Panc1 (cell line): ENCODE measurements at regions not wholly inside any gene's neighbourhood (a gene's known extent, or its start where the extent isn't known, plus 50 kb on each side); places are given as distances from the start of the nearest gene placed in this dataset.

Experiments used
- ATAC-seq: fragments of 200-7000 bp; cut with Tn5 transposase; 2 replicates; pipeline ENCODE4 v1.9.1; 2020; ENCODE audit warnings: mild to moderate bottlenecking, moderate library complexity
- BruUV-seq: library from RNA; stranded (reverse); fragments of 400-500 nt; replicated peaks from 2 replicates; lab custom pipeline; 2021; lab: Mats Ljungman, UMichigan
- CTCF ChIA-PET: fragments of 300-600 bp; sonication (Branson Sonifier 250); formaldehyde crosslinking; loops from one replicate; lab custom pipeline; 2022; ENCODE audit warnings: antibody characterized with exemption; lab: Charles Lee
- POLR2A ChIA-PET: fragments of 300-600 bp; sonication (Branson Sonifier 250); formaldehyde crosslinking; loops from one replicate; lab custom pipeline; 2022; ENCODE audit warnings: antibody characterized with exemption; lab: Charles Lee
- DNase-seq: peaks from one replicate; pipeline ENCODE4 v3.0.0-alpha.2; 2010; ENCODE audit warnings: low read depth, low spot score
- H3K27ac ChIP-seq: 2 replicates; pipeline ENCODE4 v1.5.1; 2011; ENCODE audit warnings: mild to moderate bottlenecking, low read length, inconsistent platforms
- H3K27me3 ChIP-seq: fragments of 200-500 bp; sonication (Bioruptor generic); 2 replicates; pipeline ENCODE4 v1.6.0; 2014; ENCODE audit warnings: low read length, inconsistent platforms; ENCODE audit not compliant: control insufficient read depth, insufficient read depth
- H3K36me3 ChIP-seq: fragments of 200-500 bp; sonication (Bioruptor generic); 2 replicates; pipeline ENCODE4 v1.5.1; 2014; ENCODE audit warnings: inconsistent platforms, mild to moderate bottlenecking, low read length, moderate library complexity; ENCODE audit not compliant: control insufficient read depth, insufficient read depth
- H3K4me1 ChIP-seq: 2 replicates; pipeline ENCODE4 v1.5.1; 2011; ENCODE audit warnings: inconsistent platforms, mild to moderate bottlenecking, low read length, moderate library complexity; ENCODE audit not compliant: control insufficient read depth, insufficient read depth
- H3K4me3 ChIP-seq, 2 experiments: 2 replicates each; pipeline ENCODE4 v1.5.1; 2011 to 2012; ENCODE audit warnings: low read depth in 2 of 2, low read length in 2 of 2, mild to moderate bottlenecking in 2 of 2, inconsistent platforms in 1 of 2, moderate library complexity in 1 of 2
- H3K9me3 ChIP-seq: fragments of 200-500 bp; sonication (Bioruptor generic); 2 replicates; pipeline ENCODE4 v1.5.1; 2014; ENCODE audit warnings: low read depth, mild to moderate bottlenecking, inconsistent platforms, low read length, moderate library complexity; ENCODE audit not compliant: control insufficient read depth, insufficient read depth
- POLR2AphosphoS5 ChIP-seq: IDR thresholded peaks from 2 replicates; pipeline ENCODE4 v1.6.1; 2012; ENCODE audit warnings: mild to moderate bottlenecking, low read depth, low read length, moderate library complexity
- REST ChIP-seq, 2 experiments: IDR thresholded peaks; 2 replicates each; pipeline ENCODE4 v1.6.1; 2011 to 2012; ENCODE audit warnings: low read depth in 2 of 2, control low read depth in 1 of 2, low read length in 1 of 2, mild to moderate bottlenecking in 1 of 2, moderate library complexity in 1 of 2; ENCODE audit not compliant: insufficient read depth in 1 of 2
- SIN3A ChIP-seq: IDR thresholded peaks from 2 replicates; pipeline ENCODE4 v1.6.1; 2012; ENCODE audit warnings: low read depth, mild to moderate bottlenecking, low read length, moderate library complexity, borderline replicate concordance; ENCODE audit not compliant: insufficient read depth
- TCF7L2 ChIP-seq: IDR thresholded peaks from 2 replicates; pipeline ENCODE4 v1.6.1; 2011; ENCODE audit warnings: mild to moderate bottlenecking, low read depth, low read length, inconsistent platforms
- in situ Hi-C: cut with HindIII; loops from 2 replicates; pipeline ENCODE4 v1.10.0; 2016; ENCODE audit warnings: low sequenced_read_pairs, low pct_unique_long_range_greater_than_20kb
- intact Hi-C: fragments of 100-400 bp; cut with micrococcal nuclease; formaldehyde crosslinking; loops from one replicate; pipeline ENCODE4 v1.10.0; 2022; ENCODE audit not compliant: unreplicated experiment
- TF ChIP-seq, protein P1 (sequence below): fragments of 450-650 bp; IDR thresholded peaks from 2 replicates; pipeline ENCODE4 v1.5.1; 2017; ENCODE audit warnings: mild to moderate bottlenecking

- CTCF ChIA-PET: no interaction called here
- BruUV-seq: no TSS peak
- no peaks in the 10 kb centered on the region for H3K27me3 ChIP-seq
- no peaks in the 10 kb centered on the region for H3K36me3 ChIP-seq
- H3K4me3 ChIP-seq: no peak overlapping the region
- H3K27ac ChIP-seq: no peak overlapping the region
- ATAC-seq (no peak), DNase-seq (no peak)
- in situ Hi-C loops (no loop called here), intact Hi-C loops (no loop called here)
- no peaks in the 10 kb centered on the region for H3K4me1 ChIP-seq
- no peaks in the 10 kb centered on the region for H3K9me3 ChIP-seq
- POLR2A ChIA-PET: no interaction called here
- no peak for TF ChIP-seq REST (IDR thresholded peaks at IDR 0.05; ENCODE audit: insufficient read depth in 1 of 2, low read depth in 2 of 2, low read length in 1 of 2)
- TF ChIP-seq SIN3A: no peak
- TF ChIP-seq TCF7L2: no peak
- no peak for TF ChIP-seq POLR2AphosphoS5
- TF ChIP-seq, protein P1, sequence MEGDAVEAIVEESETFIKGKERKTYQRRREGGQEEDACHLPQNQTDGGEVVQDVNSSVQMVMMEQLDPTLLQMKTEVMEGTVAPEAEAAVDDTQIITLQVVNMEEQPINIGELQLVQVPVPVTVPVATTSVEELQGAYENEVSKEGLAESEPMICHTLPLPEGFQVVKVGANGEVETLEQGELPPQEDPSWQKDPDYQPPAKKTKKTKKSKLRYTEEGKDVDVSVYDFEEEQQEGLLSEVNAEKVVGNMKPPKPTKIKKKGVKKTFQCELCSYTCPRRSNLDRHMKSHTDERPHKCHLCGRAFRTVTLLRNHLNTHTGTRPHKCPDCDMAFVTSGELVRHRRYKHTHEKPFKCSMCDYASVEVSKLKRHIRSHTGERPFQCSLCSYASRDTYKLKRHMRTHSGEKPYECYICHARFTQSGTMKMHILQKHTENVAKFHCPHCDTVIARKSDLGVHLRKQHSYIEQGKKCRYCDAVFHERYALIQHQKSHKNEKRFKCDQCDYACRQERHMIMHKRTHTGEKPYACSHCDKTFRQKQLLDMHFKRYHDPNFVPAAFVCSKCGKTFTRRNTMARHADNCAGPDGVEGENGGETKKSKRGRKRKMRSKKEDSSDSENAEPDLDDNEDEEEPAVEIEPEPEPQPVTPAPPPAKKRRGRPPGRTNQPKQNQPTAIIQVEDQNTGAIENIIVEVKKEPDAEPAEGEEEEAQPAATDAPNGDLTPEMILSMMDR: no peak
Measured at GRCh38 chr1:192958350-192958749, 100.8 kb downstream of the UCHL5 start.

- DNase-seq (no peak), ATAC-seq (no peak)
- H3K27ac ChIP-seq: no peak overlapping the region
- in situ Hi-C loops: no loop called here
- H3K36me3 ChIP-seq: no peaks in the 10 kb centered on the region
- intact Hi-C loops: no loop called here
- H3K4me1 ChIP-seq: no peaks in the 10 kb centered on the region
- ChIA-PET POLR2A (no interaction called here), CTCF (no interaction called here)
- no TSS peak for BruUV-seq
- TF ChIP-seq, protein P1: no peak
- no peak for TF ChIP-seq REST (IDR thresholded peaks at IDR 0.05; ENCODE audit: insufficient read depth in 1 of 2, low read depth in 2 of 2, low read length in 1 of 2)
- no peak for TF ChIP-seq POLR2AphosphoS5
- TF ChIP-seq SIN3A: no peak
- no peak for TF ChIP-seq TCF7L2
- H3K27me3 ChIP-seq: no peaks in the 10 kb centered on the region
- H3K9me3 ChIP-seq: no peaks in the 10 kb centered on the region
- H3K4me3 ChIP-seq: no peak overlapping the region
Measured at GRCh38 chr1:192958871-192959270, 100.3 kb downstream of the UCHL5 start.
